ENCODE measurements at regions not wholly inside any gene's neighbourhood (a gene's known extent, or its start where the extent isn't known, plus 50 kb on each side); places are given as distances from the start of the nearest gene placed in this dataset.

DNA sequence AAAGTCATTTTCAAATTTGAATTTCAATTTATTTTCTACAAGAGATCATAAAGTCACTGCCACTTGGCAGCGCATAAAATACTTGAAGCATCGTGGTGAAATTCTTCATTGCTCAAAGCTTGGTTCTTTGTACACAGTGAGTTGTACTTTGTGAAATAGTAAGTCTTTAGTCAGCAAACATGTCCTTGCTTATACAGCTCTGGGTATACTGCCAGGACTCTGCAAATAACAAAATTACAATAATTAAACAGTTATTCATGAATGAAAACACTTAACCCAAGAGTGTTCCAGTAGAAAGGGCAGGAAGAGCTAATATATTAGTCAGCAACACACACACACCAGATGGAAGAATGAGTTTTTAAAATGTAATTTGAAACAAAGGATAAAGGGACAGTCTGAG is 1300.9 kb upstream of the DIAPH2 start:
- Histone ChIP-seq H3K4me2 (ENCODE audit: low read depth, low read length) (no peak overlapping the region), H3K9ac (ENCODE audit: insufficient read depth, low read depth, low read length) (no peak overlapping the region), H4K20me1 (ENCODE audit: insufficient read depth, low read length) (no peaks in the 10 kb centered on the region), H3K4me1 (ENCODE audit: insufficient read depth, low read length) (no peaks in the 10 kb centered on the region), H3K9me3 (ENCODE audit: low read length) (no peaks in the 10 kb centered on the region), H3K36me3 (replicated peaks in 1 of 2; ENCODE audit: control insufficient read depth in 1 of 2, insufficient read depth in 2 of 2, low read length in 2 of 2) (no peaks in the 10 kb centered on the region), H2AFZ (ENCODE audit: low read length) (no peak overlapping the region), H3K27me3 (ENCODE audit: control insufficient read depth in 1 of 2, insufficient read depth in 2 of 2, low read length in 2 of 2) (no peaks in the 10 kb centered on the region), H3K79me2 (ENCODE audit: insufficient read depth, low read length) (no peaks in the 10 kb centered on the region), H3K27ac (ENCODE audit: extremely low read length, insufficient read depth, low read length) (no peak overlapping the region), H3K4me3 (replicated peaks in 1 of 3; ENCODE audit: insufficient read depth in 1 of 3, low read depth in 2 of 3, low read length in 3 of 3) (no peak overlapping the region)
- TF ChIP-seq, protein P1, sequence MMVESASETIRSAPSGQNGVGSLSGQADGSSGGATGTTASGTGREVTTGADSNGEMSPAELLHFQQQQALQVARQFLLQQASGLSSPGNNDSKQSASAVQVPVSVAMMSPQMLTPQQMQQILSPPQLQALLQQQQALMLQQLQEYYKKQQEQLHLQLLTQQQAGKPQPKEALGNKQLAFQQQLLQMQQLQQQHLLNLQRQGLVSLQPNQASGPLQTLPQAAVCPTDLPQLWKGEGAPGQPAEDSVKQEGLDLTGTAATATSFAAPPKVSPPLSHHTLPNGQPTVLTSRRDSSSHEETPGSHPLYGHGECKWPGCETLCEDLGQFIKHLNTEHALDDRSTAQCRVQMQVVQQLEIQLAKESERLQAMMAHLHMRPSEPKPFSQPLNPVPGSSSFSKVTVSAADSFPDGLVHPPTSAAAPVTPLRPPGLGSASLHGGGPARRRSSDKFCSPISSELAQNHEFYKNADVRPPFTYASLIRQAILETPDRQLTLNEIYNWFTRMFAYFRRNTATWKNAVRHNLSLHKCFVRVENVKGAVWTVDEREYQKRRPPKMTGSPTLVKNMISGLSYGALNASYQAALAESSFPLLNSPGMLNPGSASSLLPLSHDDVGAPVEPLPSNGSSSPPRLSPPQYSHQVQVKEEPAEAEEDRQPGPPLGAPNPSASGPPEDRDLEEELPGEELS (CRISPR knock-in tag; IDR thresholded peaks at IDR 0.05): no peak
- TF ChIP-seq ZBTB7A (CRISPR knock-in tag; IDR thresholded peaks at IDR 0.05) (no peak), GABPA (IDR thresholded peaks at IDR 0.05; ENCODE audit: low read depth, low read length) (no peak), GABPA (CRISPR knock-in tag; IDR thresholded peaks at IDR 0.05; ENCODE audit: low read depth) (no peak), ZNF546 (CRISPR knock-in tag; conservative IDR thresholded peaks at IDR 0.05) (no peak), GTF2F1 (IDR thresholded peaks at IDR 0.05; ENCODE audit: low read length) (no peak), NCOA5 (CRISPR knock-in tag; IDR thresholded peaks at IDR 0.05) (no peak), ZNF329 (CRISPR knock-in tag; IDR thresholded peaks at IDR 0.05; ENCODE audit: low read depth) (no peak), SAP130 (CRISPR knock-in tag; IDR thresholded peaks at IDR 0.05; ENCODE audit: low read depth) (no peak), KDM2A (CRISPR knock-in tag; IDR thresholded peaks at IDR 0.05; ENCODE audit: borderline replicate concordance, low read depth) (no peak), ADNP (CRISPR knock-in tag; IDR thresholded peaks at IDR 0.05) (no peak), BRCA1 (CRISPR knock-in tag; IDR thresholded peaks at IDR 0.05) (no peak), HDAC2 (CRISPR knock-in tag; IDR thresholded peaks at IDR 0.05) (no peak), ZFP41 (CRISPR knock-in tag; IDR thresholded peaks at IDR 0.05; ENCODE audit: borderline replicate concordance) (no peak), ZFP37 (CRISPR knock-in tag; IDR thresholded peaks at IDR 0.05; ENCODE audit: borderline replicate concordance) (no peak), EHMT2 (IDR thresholded peaks at IDR 0.05; ENCODE audit: borderline replicate concordance, low read depth, low read length) (no peak)
- TF ChIP-seq, protein P2, sequence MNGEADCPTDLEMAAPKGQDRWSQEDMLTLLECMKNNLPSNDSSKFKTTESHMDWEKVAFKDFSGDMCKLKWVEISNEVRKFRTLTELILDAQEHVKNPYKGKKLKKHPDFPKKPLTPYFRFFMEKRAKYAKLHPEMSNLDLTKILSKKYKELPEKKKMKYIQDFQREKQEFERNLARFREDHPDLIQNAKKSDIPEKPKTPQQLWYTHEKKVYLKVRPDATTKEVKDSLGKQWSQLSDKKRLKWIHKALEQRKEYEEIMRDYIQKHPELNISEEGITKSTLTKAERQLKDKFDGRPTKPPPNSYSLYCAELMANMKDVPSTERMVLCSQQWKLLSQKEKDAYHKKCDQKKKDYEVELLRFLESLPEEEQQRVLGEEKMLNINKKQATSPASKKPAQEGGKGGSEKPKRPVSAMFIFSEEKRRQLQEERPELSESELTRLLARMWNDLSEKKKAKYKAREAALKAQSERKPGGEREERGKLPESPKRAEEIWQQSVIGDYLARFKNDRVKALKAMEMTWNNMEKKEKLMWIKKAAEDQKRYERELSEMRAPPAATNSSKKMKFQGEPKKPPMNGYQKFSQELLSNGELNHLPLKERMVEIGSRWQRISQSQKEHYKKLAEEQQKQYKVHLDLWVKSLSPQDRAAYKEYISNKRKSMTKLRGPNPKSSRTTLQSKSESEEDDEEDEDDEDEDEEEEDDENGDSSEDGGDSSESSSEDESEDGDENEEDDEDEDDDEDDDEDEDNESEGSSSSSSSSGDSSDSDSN (CRISPR knock-in tag; IDR thresholded peaks at IDR 0.05): no peak
- TF ChIP-seq, protein P3, sequence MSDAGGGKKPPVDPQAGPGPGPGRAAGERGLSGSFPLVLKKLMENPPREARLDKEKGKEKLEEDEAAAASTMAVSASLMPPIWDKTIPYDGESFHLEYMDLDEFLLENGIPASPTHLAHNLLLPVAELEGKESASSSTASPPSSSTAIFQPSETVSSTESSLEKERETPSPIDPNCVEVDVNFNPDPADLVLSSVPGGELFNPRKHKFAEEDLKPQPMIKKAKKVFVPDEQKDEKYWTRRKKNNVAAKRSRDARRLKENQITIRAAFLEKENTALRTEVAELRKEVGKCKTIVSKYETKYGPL (CRISPR knock-in tag; IDR thresholded peaks at IDR 0.05): no peak
- WGBS (ENCODE audit: low lambda C conversion rate): 4% methylated on average over 2 of the region's 2 CpGs
- ChIA-PET CTCF (ENCODE audit: low intra/inter-chr PET ratio, low total read pairs) (no interaction called here), POLR2A (no interaction called here)
- no TSS peak for BruUV-seq (replicated peaks)
- DNase-seq (ENCODE audit: low spot score) (no peak), FAIRE-seq (no peak), ATAC-seq (no peak)
- in situ Hi-C loops (cut with HindIII; ENCODE audit: extremely low pct_ligation_motif_present, low pct_unique_long_range_greater_than_20kb) (no loop called here), intact Hi-C loops (cut with micrococcal nuclease; ENCODE audit: unreplicated experiment) (no loop called here)

All from HepG2 (cell line).